AG09309 (cell line): ENCODE measurements at regions not wholly inside any gene's neighbourhood (a gene's known extent, or its start where the extent isn't known, plus 50 kb on each side); places are given as distances from the start of the nearest gene placed in this dataset.

ENCODE experiments used
- DNase-seq: peaks from one replicate; pipeline ENCODE4 v3.0.0-alpha.2; 2010; ENCODE audit warnings: low read depth
- H3K4me3 ChIP-seq: 2 replicates; pipeline ENCODE4 v1.5.1; 2011; ENCODE audit warnings: mild to moderate bottlenecking, low read depth, low read length, moderate library complexity; ENCODE audit not compliant: control insufficient read depth
- CTCF ChIP-seq: IDR thresholded peaks from 2 replicates; pipeline ENCODE4 v1.5.1; 2011; ENCODE audit warnings: mild to moderate bottlenecking, low read depth, low read length, inconsistent platforms; ENCODE audit not compliant: insufficient read depth, control insufficient read depth; ENCODE audit errors: missing control alignments

DNA sequence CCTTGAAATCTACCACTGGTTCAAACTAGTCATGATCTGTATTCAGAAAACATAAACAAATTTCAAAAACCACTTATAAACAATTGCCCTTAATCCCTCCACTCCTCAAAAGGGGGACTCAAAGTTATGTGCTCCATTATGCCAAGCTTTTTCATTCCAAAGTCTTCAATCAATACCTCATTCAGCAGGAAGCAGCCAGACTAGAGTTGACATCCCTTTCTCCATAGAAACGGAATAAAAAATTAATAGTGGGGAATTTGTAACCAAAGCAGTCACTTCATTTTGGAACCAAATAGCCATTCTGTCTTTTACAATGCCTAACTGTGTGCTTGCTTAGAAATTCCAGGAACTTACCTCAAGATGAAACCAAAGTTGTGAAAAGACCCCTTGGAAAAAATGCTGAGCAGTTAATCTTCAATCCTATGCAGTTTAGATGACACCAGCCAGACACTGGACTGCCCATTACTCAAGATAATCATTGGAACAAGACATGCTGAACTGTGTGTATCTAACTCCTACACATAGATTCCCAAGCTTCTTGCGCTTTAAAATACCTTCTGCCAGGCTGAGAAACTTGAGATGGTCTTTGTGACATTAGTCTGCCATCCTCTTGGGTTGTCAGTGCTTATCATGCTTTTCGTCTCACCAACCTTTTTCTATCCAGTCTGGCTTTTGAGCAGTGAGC is 406.2 kb downstream of the PLOD2 start:
- TF ChIP-seq CTCF, result no peak
- no peak for DNase-seq
- H3K4me3 ChIP-seq, result no peak overlapping the region

- TF ChIP-seq CTCF, result no peak
- DNase-seq, result no peak
- no peak overlapping the region for H3K4me3 ChIP-seq
Observed at GRCh38 chr3:145760036-145760435, 400.9 kb downstream of the PLOD2 start.

DNA sequence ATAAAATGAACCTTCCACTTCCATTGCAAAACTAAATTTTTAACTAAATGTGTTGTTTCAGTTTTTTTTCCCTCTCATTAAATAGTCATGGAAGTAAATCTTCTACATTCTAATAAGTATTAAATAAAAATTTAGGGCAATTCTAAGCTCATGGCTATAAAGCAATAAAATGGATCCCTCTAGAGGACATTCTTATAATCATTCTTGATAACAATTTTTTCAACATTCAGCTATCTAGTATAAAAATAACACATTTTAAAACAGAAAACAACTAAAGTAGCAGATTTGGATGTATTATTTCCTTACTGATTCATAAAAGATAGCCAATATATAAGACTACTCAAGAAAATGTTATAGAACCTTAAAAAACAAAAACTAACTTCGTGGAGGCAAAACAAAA is 393.1 kb downstream of the PLOD2 start:
- H3K4me3 ChIP-seq, result no peak overlapping the region
- TF ChIP-seq CTCF, result peak; percentile 21
- DNase-seq, result no peak

DNA sequence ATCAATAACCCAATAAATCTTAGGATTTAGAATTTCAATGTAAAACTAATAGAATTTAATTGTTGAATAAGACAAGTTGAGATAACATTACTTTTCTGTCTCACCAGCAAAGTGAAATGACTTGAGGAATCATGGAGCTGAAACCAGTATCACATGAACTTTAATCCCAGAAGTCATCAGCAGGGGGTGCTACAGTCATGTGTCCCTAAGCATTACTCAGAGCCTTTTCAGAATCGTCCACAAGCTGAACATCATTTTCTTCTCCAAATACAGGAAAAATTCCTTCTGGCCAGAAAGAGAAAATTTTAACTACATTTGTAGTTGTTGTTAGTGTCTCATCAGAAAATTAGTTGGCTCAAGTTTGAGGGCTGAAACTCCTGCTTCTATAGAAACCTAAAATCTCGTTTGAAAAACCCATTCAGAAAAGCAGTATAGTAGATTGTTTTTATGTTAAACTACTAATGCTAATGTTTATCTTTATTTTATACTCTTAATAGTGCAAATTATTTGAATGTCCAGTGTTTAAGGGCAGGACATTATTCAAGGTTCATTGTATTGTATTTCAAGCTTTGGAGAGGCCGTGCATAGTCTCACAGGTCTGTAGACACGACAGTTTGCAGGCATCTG is 384.1 kb downstream of the PLOD2 start:
- H3K4me3 ChIP-seq, result no peak overlapping the region
- peak; percentile 39 for DNase-seq
- peak; percentile 68 for TF ChIP-seq CTCF

DNA sequence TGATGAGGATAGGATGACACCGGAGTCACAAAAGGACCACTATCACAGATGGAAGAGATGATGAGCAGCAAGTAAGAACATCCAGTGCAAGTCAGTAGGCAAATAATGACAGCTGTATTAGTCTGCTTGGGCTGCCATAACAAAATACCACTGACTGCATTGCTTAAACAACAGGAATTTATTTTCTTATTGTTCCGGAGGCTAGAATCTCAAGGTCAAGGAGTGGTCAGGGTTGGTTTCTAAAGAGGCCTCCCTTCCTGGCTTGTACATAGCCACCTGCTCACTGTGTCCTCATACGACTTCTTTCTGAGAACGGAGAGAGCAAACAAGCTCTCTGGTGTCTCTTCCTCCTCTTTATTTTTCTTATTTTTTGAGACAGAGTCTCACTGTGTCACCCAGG is 380.7 kb downstream of the PLOD2 start:
- DNase-seq, result no peak
- no peak for TF ChIP-seq CTCF
- no peak overlapping the region for H3K4me3 ChIP-seq

DNA sequence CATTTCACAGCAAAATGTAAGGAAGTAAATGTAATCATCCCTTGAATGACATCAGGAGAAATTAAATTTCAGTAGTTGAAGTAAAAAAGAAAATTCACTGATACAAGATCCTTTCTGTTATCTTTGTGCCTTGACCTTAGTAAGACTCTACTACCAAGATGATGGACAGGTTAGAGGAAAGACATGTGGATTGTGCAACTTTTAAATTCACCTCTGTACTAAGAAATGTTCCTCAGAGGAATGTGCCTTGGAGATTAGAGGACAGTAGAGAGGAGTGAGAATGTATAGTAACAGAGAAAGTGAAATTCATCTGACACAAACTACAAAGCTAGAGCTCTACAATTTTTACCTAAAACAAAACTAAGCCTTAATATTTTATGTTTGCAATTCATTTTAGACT is 375.3 kb downstream of the PLOD2 start:
- no peak overlapping the region for H3K4me3 ChIP-seq
- TF ChIP-seq CTCF, result no peak
- DNase-seq, result no peak

DNA sequence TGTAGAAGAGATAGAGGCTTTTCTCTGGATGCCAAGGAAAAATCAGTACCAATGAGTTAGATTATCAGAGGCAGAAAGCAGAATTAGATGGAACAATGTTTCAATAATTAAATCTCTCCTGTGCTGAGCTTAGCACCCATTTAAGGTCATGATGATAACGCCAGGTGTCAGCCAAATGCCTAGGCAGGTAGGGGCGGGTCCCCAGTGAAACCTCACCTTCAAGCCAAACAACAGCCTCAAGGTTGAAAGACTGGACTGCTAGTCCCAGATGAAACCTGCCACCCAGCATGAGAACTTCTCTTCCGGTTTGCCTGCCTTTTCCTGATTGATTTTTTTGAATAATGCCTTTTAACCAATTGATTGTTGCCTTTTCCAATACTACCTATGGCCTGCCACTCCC is 363.0 kb downstream of the PLOD2 start:
- no peak for TF ChIP-seq CTCF
- no peak overlapping the region for H3K4me3 ChIP-seq
- no peak for DNase-seq
